Central memory CD8-positive, alpha-beta T cell (primary cell): ENCODE measurements at regions not wholly inside any gene's neighbourhood (a gene's known extent, or its start where the extent isn't known, plus 50 kb on each side); places are given as distances from the start of the nearest gene placed in this dataset.

ENCODE experiments used
- ATAC-seq: fragments of 150-1000 bp; cut with Tn5 transposase; replicated peaks from 2 replicates; pipeline ENCODE4 v1.10.0; 2022; ENCODE audit warnings: mild to moderate bottlenecking, moderate FRiP score, moderate number of reproducible peaks; ENCODE audit not compliant: poor library complexity, severe bottlenecking; ENCODE audit errors: extremely low read depth
- DNase-seq, 2 donors: peaks; one replicate each; pipeline ENCODE4 v3.0.0; 2021; ENCODE audit warnings: low spot score in 2 of 2
- H3K27ac Mint-ChIP-seq: one replicate; pipeline ENCODE4 v1.8.0; 2022; ENCODE audit warnings: low read depth, mild to moderate bottlenecking, moderate library complexity, mixed read lengths
- H3K27me3 Mint-ChIP-seq: one replicate; pipeline ENCODE4 v1.8.0; 2022; ENCODE audit warnings: mixed read lengths
- H3K36me3 Mint-ChIP-seq: one replicate; pipeline ENCODE4 v1.8.0; 2022; ENCODE audit warnings: mild to moderate bottlenecking, moderate library complexity, mixed read lengths; ENCODE audit not compliant: insufficient read depth
- H3K4me1 Mint-ChIP-seq: one replicate; pipeline ENCODE4 v1.8.0; 2022; ENCODE audit warnings: mixed read lengths
- H3K4me3 Mint-ChIP-seq: one replicate; pipeline ENCODE4 v1.8.0; 2022; ENCODE audit warnings: mild to moderate bottlenecking, moderate library complexity, mixed read lengths
- H3K9me3 Mint-ChIP-seq: one replicate; pipeline ENCODE4 v1.8.0; 2022; ENCODE audit warnings: mixed read lengths

- Mint-ChIP-seq H3K27me3 (peaks cover 14% of the 10 kb centered on the region), H3K27ac (no peak overlapping the region), H3K4me1 (no peaks in the 10 kb centered on the region), H3K4me3 (no peak overlapping the region), H3K36me3 (peaks cover 2% of the 10 kb centered on the region), H3K9me3 (no peaks in the 10 kb centered on the region)
- no peak for DNase-seq
- ATAC-seq = no peak
Measured at GRCh38 chr13:21228738-21229137, 52.3 kb downstream of the MRPL57 start.

GRCh38 chr13:21229241-21230024 is 53.0 kb downstream of the MRPL57 start:
- ATAC-seq (no peak), DNase-seq (no peak)
- peaks cover 7% of the 10 kb centered on the region for H3K27me3 Mint-ChIP-seq
- H3K4me3 Mint-ChIP-seq = no peak overlapping the region
- no peaks in the 10 kb centered on the region for H3K9me3 Mint-ChIP-seq
- H3K4me1 Mint-ChIP-seq = no peaks in the 10 kb centered on the region
- H3K27ac Mint-ChIP-seq = no peak overlapping the region
- H3K36me3 Mint-ChIP-seq = peaks cover 2% of the 10 kb centered on the region

GRCh38 chr13:21230516-21230915 is 54.1 kb downstream of the MRPL57 start:
- Mint-ChIP-seq H3K27me3 (peaks cover 11% of the 10 kb centered on the region), H3K27ac (no peak overlapping the region), H3K4me3 (no peak overlapping the region), H3K36me3 (peaks cover 2% of the 10 kb centered on the region), H3K9me3 (no peaks in the 10 kb centered on the region), H3K4me1 (no peaks in the 10 kb centered on the region)
- ATAC-seq (no peak), DNase-seq (no peak)

- peaks cover 2% of the 10 kb centered on the region for H3K36me3 Mint-ChIP-seq
- ATAC-seq (no peak), DNase-seq (no peak)
- H3K4me1 Mint-ChIP-seq = no peaks in the 10 kb centered on the region
- H3K27ac Mint-ChIP-seq = no peak overlapping the region
- H3K27me3 Mint-ChIP-seq = peaks cover 21% of the 10 kb centered on the region
- no peaks in the 10 kb centered on the region for H3K9me3 Mint-ChIP-seq
- H3K4me3 Mint-ChIP-seq = no peak overlapping the region
Measured at GRCh38 chr13:21231426-21231940, 55.0 kb downstream of the MRPL57 start.

GRCh38 chr13:21232196-21232595 is 55.7 kb downstream of the MRPL57 start:
- ATAC-seq (no peak), DNase-seq (no peak)
- no peak overlapping the region for H3K27ac Mint-ChIP-seq
- H3K4me1 Mint-ChIP-seq = no peaks in the 10 kb centered on the region
- H3K27me3 Mint-ChIP-seq = peaks cover 27% of the 10 kb centered on the region
- no peaks in the 10 kb centered on the region for H3K36me3 Mint-ChIP-seq
- H3K9me3 Mint-ChIP-seq = no peaks in the 10 kb centered on the region
- no peak overlapping the region for H3K4me3 Mint-ChIP-seq

GRCh38 chr13:21232599-21232998 is 56.1 kb downstream of the MRPL57 start:
- no peak overlapping the region for H3K4me3 Mint-ChIP-seq
- ATAC-seq = no peak
- H3K36me3 Mint-ChIP-seq = no peaks in the 10 kb centered on the region
- no peaks in the 10 kb centered on the region for H3K9me3 Mint-ChIP-seq
- H3K27me3 Mint-ChIP-seq = peaks cover 27% of the 10 kb centered on the region
- no peak for DNase-seq
- no peak overlapping the region for H3K27ac Mint-ChIP-seq
- H3K4me1 Mint-ChIP-seq = no peaks in the 10 kb centered on the region

GRCh38 chr13:21233086-21233485 is 56.6 kb downstream of the MRPL57 start:
- Mint-ChIP-seq H3K9me3 (no peaks in the 10 kb centered on the region), H3K27ac (no peak overlapping the region), H3K4me3 (no peak overlapping the region), H3K36me3 (no peaks in the 10 kb centered on the region), H3K4me1 (no peaks in the 10 kb centered on the region), H3K27me3 (peaks cover 27% of the 10 kb centered on the region)
- no peak for DNase-seq
- ATAC-seq = no peak

- Mint-ChIP-seq H3K4me3 (no peak overlapping the region), H3K36me3 (no peaks in the 10 kb centered on the region), H3K27me3 (peaks cover 27% of the 10 kb centered on the region), H3K9me3 (no peaks in the 10 kb centered on the region), H3K27ac (no peak overlapping the region), H3K4me1 (no peaks in the 10 kb centered on the region)
- DNase-seq = no peak
- no peak for ATAC-seq
Measured at GRCh38 chr13:21234526-21234925, 58.1 kb downstream of the MRPL57 start.

GRCh38 chr13:21235174-21235573 is 58.7 kb downstream of the MRPL57 start:
- Mint-ChIP-seq H3K27me3 (peaks cover 27% of the 10 kb centered on the region), H3K36me3 (no peaks in the 10 kb centered on the region), H3K4me1 (no peaks in the 10 kb centered on the region), H3K9me3 (no peaks in the 10 kb centered on the region), H3K4me3 (no peak overlapping the region), H3K27ac (no peak overlapping the region)
- ATAC-seq (no peak), DNase-seq (no peak)

- Mint-ChIP-seq H3K9me3 (no peaks in the 10 kb centered on the region), H3K27ac (no peak overlapping the region), H3K4me3 (no peak overlapping the region), H3K36me3 (no peaks in the 10 kb centered on the region), H3K27me3 (peaks cover 27% of the 10 kb centered on the region), H3K4me1 (no peaks in the 10 kb centered on the region)
- DNase-seq (no peak), ATAC-seq (no peak)
Measured at GRCh38 chr13:21237081-21237480, 60.6 kb downstream of the MRPL57 start.

- peaks cover 32% of the 10 kb centered on the region for H3K27me3 Mint-ChIP-seq
Measured at GRCh38 chr13:21238267-21238666, 61.8 kb downstream of the MRPL57 start.

GRCh38 chr13:21240586-21240985 is 64.1 kb downstream of the MRPL57 start:
- no peak overlapping the region for H3K4me3 Mint-ChIP-seq
- no peaks in the 10 kb centered on the region for H3K9me3 Mint-ChIP-seq
- H3K36me3 Mint-ChIP-seq = no peaks in the 10 kb centered on the region
- DNase-seq (no peak), ATAC-seq (no peak)
- H3K27ac Mint-ChIP-seq = no peak overlapping the region
- H3K27me3 Mint-ChIP-seq = peaks cover 37% of the 10 kb centered on the region
- no peaks in the 10 kb centered on the region for H3K4me1 Mint-ChIP-seq

More at GRCh38 chr13:21238267-21238666, 61.8 kb downstream of the MRPL57 start:
- Mint-ChIP-seq H3K36me3 (no peaks in the 10 kb centered on the region), H3K27ac (no peak overlapping the region), H3K9me3 (no peaks in the 10 kb centered on the region), H3K4me1 (no peaks in the 10 kb centered on the region), H3K4me3 (no peak overlapping the region)
- no peak for ATAC-seq
- no peak for DNase-seq

- H3K9me3 Mint-ChIP-seq = no peaks in the 10 kb centered on the region
- H3K27me3 Mint-ChIP-seq = peaks cover 23% of the 10 kb centered on the region
- H3K4me3 Mint-ChIP-seq = no peak overlapping the region
- H3K36me3 Mint-ChIP-seq = no peaks in the 10 kb centered on the region
- no peaks in the 10 kb centered on the region for H3K4me1 Mint-ChIP-seq
- H3K27ac Mint-ChIP-seq = no peak overlapping the region
- ATAC-seq = no peak
- no peak for DNase-seq
Measured at GRCh38 chr13:21242236-21242635, 65.8 kb downstream of the MRPL57 start.
